Astrocyte (in vitro differentiated cells and primary cell): ENCODE measurements at regions not wholly inside any gene's neighbourhood (a gene's known extent, or its start where the extent isn't known, plus 50 kb on each side); places are given as distances from the start of the nearest gene placed in this dataset.

Source experiments
- CTCF ChIP-seq: IDR thresholded peaks from 2 replicates; pipeline ENCODE4 v1.5.1; 2011; ENCODE audit warnings: low read depth, mild to moderate bottlenecking, inconsistent platforms, low read length, moderate library complexity; ENCODE audit not compliant: insufficient read depth
- EZH2 ChIP-seq: IDR thresholded peaks from 2 replicates; pipeline ENCODE4 v1.6.1; 2012; ENCODE audit warnings: mild to moderate bottlenecking, low read length, inconsistent platforms; ENCODE audit not compliant: insufficient read depth

DNA sequence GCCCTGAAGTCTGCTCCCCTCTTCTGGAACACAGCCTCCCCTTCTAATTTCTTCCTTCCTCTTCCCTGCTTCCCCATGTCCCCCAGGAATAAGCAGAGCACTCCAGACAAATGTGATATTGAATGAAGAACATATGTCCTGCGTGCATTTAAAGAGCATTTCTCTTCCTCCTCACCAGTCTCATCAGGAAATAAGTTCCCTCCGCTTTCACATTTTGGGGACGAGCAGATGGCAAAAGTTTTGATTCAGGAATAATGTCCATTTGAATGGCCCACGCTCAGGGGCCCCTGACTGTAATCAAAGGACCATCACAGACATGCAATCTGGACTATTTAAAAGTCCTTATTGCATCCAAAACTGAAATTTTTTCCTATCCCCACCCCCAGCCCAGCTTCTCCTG is 316.1 kb downstream of the CDK5RAP2 start:
- no peak for TF ChIP-seq CTCF
- TF ChIP-seq EZH2 = no peak
